ENCODE measurements at regions not wholly inside any gene's neighbourhood (a gene's known extent, or its start where the extent isn't known, plus 50 kb on each side); places are given as distances from the start of the nearest gene placed in this dataset.
A peak's percentile ranks its signal among the peaks of the same experiment; 100 is the strongest.

GRCh38 chr11:116353589-116353988 lies 419.2 kb downstream of the BUD13 start:
- H3K4me1 Mint-ChIP-seq (ENCODE audit: unreplicated experiment), result peaks cover 6% of the 10 kb centered on the region
- no peak for TF ChIP-seq CTCF (conservative IDR thresholded peaks at IDR 0.05)
- no peak overlapping the region for H3K4me3 Mint-ChIP-seq
- no peak overlapping the region for H3K27ac Mint-ChIP-seq
- no peak for DNase-seq (ENCODE audit: extremely low spot score, unreplicated experiment)
- peaks cover 9% of the 10 kb centered on the region for H3K27me3 Mint-ChIP-seq
- H3K36me3 Mint-ChIP-seq, result no peaks in the 10 kb centered on the region
- no peaks in the 10 kb centered on the region for H3K9me3 Mint-ChIP-seq

GRCh38 chr11:116352881-116353280 lies 419.9 kb downstream of the BUD13 start:
- no peaks in the 10 kb centered on the region for H3K36me3 Mint-ChIP-seq
- TF ChIP-seq CTCF (conservative IDR thresholded peaks at IDR 0.05), result no peak
- no peak for DNase-seq (ENCODE audit: extremely low spot score, unreplicated experiment)
- no peak overlapping the region for H3K27ac Mint-ChIP-seq
- peaks cover 6% of the 10 kb centered on the region for H3K4me1 Mint-ChIP-seq (ENCODE audit: unreplicated experiment)
- H3K4me3 Mint-ChIP-seq, result no peak overlapping the region
- H3K9me3 Mint-ChIP-seq, result no peaks in the 10 kb centered on the region
- peaks cover 7% of the 10 kb centered on the region for H3K27me3 Mint-ChIP-seq

GRCh38 chr11:116348226-116348625 lies 424.6 kb downstream of the BUD13 start:
- no peak for DNase-seq (ENCODE audit: extremely low spot score, unreplicated experiment)
- Mint-ChIP-seq H3K27ac (no peak overlapping the region), H3K36me3 (no peaks in the 10 kb centered on the region), H3K4me1 (ENCODE audit: unreplicated experiment) (peaks cover 6% of the 10 kb centered on the region), H3K27me3 (peaks cover 7% of the 10 kb centered on the region), H3K9me3 (no peaks in the 10 kb centered on the region), H3K4me3 (no peak overlapping the region)
- no peak for TF ChIP-seq CTCF (conservative IDR thresholded peaks at IDR 0.05)

- no peaks in the 10 kb centered on the region for H3K9me3 Mint-ChIP-seq
- peaks cover 5% of the 10 kb centered on the region for H3K4me1 Mint-ChIP-seq (ENCODE audit: unreplicated experiment)
These were observed 427.2 kb downstream of the BUD13 start for GRCh38 chr11:116345575-116345974.

DNA sequence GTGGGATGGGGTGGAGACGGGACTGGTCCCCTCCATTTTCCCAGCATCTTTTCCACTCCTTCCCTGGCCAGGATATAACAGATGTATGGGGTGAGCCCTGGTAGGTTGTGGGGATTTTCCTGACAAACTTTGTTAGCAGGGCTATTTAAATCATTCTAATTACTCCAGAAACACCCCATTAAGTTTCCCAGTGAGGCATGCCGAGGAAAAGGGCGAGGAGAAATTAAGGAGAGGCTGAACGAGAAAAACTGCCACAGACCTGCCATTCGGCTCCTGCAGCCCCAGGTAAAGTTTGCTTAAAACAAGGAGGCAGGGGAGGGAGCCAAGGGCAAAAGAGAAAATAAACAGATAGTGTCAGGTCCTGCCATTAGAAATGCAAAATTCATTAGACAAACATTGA lies 428.2 kb downstream of the BUD13 start:
- H3K4me1 Mint-ChIP-seq (ENCODE audit: unreplicated experiment), result peaks cover 5% of the 10 kb centered on the region
- TF ChIP-seq CTCF (conservative IDR thresholded peaks at IDR 0.05), result no peak
- H3K9me3 Mint-ChIP-seq, result no peaks in the 10 kb centered on the region
- peaks cover 12% of the 10 kb centered on the region for H3K27me3 Mint-ChIP-seq
- no peak for DNase-seq (ENCODE audit: extremely low spot score, unreplicated experiment)
- no peaks in the 10 kb centered on the region for H3K36me3 Mint-ChIP-seq
- H3K4me3 Mint-ChIP-seq, result no peak overlapping the region
- H3K27ac Mint-ChIP-seq, result no peak overlapping the region

More at GRCh38 chr11:116345575-116345974, 427.2 kb downstream of the BUD13 start:
- no peak for DNase-seq (ENCODE audit: extremely low spot score, unreplicated experiment)
- TF ChIP-seq CTCF (conservative IDR thresholded peaks at IDR 0.05), result no peak
- H3K36me3 Mint-ChIP-seq, result no peaks in the 10 kb centered on the region
- H3K4me3 Mint-ChIP-seq, result no peak overlapping the region
- H3K27ac Mint-ChIP-seq, result no peak overlapping the region
- peaks cover 12% of the 10 kb centered on the region for H3K27me3 Mint-ChIP-seq

- H3K27me3 Mint-ChIP-seq, result peaks cover 12% of the 10 kb centered on the region
- H3K4me3 Mint-ChIP-seq, result no peak overlapping the region
- no peaks in the 10 kb centered on the region for H3K36me3 Mint-ChIP-seq
- peaks cover 5% of the 10 kb centered on the region for H3K4me1 Mint-ChIP-seq (ENCODE audit: unreplicated experiment)
- DNase-seq (ENCODE audit: extremely low spot score, unreplicated experiment), result peak; percentile 36
- no peaks in the 10 kb centered on the region for H3K9me3 Mint-ChIP-seq
- no peak overlapping the region for H3K27ac Mint-ChIP-seq
- TF ChIP-seq CTCF (conservative IDR thresholded peaks at IDR 0.05), result no peak
These were observed 429.5 kb downstream of the BUD13 start for GRCh38 chr11:116343270-116343669.

All from type B pancreatic cell (in vitro differentiated cells).